Left hindlimb (tissue), 1 donor: ENCODE measurements at regions not wholly inside any gene's neighbourhood (a gene's known extent, or its start where the extent isn't known, plus 50 kb on each side); places are given as distances from the start of the nearest gene placed in this dataset.
"Not testable (repeated sequence)": the region's sequence is repeated elsewhere in the genome, so short reads cannot be mapped to it uniquely, and the experiment has no call there.

Experiments used
- DNase-seq: peaks from one replicate; pipeline ENCODE4 v3.0.0-alpha.2; 2018

DNA sequence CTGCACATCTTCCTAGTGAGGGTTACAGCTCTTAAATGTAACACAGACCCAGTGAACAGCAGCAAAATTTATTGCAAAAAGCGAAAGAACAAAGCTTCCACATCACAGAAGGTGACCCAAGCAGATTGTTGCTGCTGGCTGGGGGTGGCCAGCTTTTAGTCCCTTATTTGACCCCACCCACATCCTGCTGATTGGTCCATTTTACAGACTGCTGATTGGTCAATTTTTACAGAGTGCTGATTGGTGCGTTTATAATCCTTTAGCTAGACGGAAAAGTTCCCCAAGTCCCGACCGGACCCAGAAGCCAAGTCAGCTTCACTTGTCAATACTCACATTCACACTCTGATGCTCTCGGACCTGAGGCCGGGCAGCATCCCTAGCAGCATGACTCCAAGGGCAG lies 154.5 kb upstream of the ATP10A start:
- no peak for DNase-seq

DNA sequence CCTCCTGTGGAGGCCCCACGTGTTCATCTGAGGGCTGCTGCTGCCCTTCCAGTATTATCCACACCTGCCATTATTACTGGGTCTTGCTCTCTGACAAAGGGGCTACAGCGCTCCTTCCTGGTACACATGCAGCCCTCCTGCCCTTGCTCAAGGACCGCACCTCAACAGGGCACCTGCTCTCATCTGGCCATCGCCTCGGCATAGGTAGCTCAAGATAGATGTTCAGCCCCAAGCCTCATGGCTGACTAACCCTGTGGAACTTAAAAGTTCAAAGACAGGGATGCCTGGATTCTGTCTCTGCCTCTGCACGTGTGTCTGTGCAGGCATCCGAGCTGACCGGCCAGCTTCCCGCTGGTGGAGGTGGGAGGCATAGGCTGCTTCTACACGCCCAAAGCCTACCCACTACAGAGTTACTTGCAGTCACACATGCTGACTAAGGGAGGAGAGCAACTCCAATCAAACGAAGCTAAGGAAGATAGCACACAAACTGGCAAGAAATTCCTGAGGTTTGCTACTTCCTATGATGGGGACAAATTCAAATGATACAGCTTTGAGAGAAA lies 152.5 kb upstream of the ATP10A start:
- no peak for DNase-seq

DNA sequence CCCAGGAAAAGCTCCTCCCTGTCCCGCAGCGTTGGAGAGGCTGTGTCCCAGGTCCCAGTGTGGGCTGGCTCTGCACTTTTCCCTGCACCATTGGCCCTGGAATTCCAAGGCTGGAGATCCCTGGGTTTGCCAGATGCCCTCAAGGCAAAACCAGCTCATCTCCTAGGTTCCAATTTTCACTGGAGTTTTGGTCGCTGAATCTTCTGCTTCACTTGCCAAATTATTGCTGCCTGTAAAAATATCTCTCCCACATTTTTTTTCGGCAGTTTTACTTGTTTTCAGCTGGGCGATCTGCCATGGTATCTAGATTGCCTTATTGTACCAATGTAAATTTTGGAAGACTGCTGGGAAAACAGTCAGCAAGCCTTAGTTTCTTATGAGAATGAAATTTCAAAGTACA lies 150.9 kb upstream of the ATP10A start:
- no peak for DNase-seq

DNA sequence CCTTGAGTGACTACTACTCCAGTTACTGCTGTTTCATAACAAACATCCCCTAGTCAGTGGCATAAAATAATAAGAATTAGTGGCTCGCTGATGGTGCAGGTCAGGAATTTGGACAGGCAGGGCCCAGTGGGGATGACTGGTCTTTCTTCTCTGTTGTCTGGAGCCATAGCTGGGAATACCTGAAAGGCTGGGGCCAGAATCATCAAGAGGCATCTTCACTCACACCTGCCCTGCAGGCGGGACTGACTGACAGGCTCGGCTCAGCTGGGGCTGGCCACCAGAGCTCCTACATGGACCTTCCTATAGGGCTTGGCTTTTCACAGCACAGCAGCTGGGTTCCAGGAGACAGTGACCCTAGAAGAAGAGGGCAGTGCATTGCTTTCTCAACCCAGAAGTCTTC lies 148.8 kb upstream of the ATP10A start:
- DNase-seq: no peak

DNA sequence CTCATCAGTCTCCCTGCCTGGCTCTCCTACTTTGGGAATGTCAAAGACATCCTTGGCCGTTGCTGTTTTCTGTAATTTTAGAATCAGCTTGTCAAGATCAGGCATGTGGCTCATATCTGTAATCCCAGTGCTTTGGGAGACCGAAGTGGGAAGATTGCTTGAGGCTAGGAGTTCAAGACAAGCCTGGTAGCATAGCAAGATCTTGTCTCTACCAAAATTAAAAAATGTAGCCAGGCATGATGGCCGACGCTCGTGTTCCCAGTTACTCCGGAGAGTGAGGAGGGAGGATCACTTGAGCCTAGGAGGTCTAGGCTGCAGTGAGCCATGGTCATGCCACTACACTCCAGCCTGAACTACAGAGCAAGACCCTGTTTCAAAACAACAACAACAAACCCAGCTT lies 144.0 kb upstream of the ATP10A start:
- no peak for DNase-seq

DNA sequence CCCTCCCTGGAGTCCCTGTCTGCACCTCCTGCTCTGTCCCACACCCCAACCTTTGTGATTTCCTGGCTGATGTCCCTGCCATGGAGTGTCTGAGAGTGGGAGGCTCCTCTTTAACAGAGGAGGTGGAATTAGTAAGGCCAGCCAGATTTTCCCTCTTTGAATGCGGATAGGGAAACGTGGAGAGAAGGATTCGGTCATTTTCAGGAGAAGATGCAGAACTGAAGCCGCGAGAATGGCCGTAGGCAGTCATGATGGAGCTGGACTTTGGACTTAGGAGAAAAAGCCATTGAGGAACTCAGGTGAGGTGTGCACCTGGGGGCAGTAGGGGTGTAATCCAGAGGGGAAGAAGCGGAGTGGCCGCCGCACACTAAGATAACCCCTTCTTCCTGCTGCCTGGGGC lies 138.1 kb upstream of the ATP10A start:
- DNase-seq: no peak

DNA sequence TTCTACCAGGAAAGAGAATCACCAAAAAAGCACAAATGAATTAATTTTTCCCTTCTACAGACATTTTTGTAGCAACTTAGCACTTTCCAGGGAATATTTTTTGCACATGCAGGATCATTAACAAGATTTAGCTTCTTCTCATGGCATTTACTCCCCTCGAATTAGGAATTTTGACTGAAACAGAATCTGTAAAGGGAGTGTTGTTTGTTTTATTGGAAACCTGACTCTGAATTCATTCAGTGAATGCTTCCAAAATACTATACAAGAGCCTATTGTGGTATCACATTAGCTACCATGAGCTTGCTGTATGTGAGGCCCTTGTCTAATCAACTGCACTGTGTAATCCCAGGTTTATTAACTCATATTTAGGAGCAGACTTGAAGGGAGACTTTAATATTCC lies 130.4 kb upstream of the ATP10A start:
- DNase-seq: no peak

DNA sequence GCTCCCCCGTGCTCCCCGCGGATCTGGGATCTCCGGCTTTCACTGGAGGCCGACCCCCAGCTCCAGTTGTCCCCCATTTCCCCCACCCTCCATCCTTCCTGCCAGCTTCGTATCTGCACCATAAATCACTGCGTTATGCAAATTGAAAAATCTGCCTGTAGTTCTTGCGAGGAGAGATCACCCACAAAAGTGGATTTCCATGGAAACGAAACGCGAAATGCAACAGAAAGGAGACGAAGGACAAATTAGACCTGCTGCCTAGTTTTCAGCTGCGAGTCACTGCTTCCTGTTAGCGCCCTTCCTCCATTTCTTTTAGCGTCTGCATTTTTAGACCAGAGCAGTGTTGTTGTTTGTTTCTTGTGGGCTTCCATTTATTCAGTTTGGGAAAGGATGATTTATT lies 127.1 kb upstream of the ATP10A start:
- no peak for DNase-seq

DNA sequence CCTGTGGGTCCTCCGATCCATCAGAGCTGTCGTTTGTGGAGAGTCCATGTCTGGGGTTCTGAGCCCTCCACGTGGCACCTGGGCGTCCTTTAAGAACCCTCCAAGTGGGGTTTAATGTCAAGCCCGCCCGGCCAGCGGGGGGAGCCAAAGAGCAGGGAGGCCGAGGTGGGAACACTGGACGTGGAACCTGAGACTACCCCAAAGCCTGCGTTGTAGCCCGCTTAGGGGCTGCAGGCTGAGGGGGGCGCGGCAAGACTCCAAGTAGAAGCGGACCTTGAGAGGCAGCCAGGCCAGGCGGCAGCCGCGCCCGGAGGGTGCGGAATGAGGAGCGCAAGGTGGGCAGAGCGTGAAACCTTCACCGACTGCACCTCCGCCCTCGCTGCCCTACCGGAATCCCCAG lies 126.2 kb upstream of the ATP10A start:
- DNase-seq: no peak

DNA sequence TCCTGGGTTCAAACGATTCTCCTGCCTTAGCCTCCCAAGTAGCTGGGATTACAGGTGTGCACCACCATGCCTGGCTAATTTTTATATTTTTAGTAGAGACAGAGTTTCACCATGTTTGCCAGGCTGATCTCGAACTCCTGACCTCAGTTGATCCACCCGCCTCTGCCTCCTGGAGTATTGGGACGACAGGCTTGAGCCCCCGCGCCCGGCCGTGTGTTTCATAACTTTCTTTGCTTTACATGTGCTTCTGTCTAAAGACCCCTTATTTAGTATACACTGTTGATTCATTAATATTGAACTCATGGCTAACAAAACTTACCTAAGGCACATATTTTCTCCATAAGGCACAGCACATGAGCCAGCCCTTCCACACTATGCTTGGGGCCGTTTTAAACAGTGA lies 125.6 kb upstream of the ATP10A start:
- not testable (repeated sequence) for DNase-seq

DNA sequence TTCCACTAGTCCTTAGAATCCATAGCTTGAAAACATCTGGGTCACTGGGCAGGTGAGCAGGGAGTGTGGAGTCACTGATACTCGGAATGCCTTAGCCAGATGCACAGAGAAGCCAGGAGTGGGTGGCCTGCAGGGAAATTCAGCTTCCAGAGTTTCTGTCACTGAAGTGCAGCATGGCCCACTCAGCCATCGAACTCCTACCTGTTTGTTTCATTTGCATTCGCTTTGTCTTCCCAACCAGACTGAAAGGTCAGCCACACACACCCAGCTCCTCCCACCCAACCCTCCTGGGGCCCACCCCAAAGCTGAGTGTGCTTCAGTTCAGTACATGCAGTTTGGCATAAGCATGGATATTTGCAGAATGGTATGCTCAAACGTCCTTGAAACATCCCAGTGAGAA lies 124.5 kb upstream of the ATP10A start:
- DNase-seq: no peak

DNA sequence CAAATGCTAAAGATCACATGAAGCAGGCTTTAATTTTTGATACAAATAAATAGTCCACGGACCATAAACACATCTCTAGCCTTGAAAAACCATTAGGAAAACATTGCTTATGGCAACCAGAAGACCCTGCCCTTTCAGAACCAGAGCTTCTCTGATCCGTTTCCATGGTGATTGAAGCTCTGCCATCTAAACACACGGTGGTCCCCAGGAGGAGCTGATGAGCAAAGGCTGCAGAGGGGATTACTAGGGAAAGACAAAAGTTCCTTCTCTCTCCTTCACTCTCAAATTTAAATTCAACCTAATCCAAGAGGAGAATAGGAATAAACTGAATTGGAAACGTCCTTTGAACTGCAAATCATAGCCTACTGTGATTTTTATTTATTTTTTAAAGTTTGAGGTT lies 122.0 kb upstream of the ATP10A start:
- no peak for DNase-seq

DNA sequence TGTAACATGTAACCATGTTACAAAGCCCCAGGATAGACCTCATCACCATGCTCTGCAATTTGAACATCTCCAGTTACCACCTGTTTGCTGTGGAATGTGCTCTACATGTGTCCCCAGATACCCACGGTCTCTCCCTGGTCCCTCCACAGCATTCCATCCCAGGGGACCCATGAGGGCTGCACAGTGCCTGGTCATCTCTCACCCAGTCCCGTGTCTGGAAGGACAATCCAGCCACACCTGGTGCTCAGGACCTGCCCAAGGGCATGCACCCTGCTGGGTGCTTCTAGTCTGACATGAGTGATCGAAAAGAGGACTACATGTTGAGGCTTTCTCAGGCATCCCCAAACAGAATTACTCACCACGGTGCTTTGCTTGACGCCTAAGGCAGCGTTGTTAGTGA lies 119.6 kb upstream of the ATP10A start:
- DNase-seq: no peak

DNA sequence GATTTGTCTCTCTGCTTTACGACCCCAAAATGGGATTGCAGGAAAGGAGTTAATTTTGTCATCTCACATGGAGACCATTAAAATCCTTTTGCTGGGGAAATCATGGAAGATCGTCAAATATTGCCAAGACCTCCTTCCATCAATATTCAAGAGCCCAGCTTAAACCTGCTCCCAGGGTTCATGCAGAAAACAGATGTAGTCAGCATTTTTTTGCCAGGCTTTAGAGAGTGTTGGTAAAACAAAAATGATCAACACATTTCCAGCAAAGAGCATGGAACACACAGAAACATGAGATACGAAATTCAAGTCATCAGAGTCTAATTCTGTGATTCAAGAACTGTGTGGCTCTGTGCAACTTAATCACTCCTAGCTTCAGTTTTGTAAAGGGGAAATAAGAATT lies 118.0 kb upstream of the ATP10A start:
- DNase-seq: no peak

DNA sequence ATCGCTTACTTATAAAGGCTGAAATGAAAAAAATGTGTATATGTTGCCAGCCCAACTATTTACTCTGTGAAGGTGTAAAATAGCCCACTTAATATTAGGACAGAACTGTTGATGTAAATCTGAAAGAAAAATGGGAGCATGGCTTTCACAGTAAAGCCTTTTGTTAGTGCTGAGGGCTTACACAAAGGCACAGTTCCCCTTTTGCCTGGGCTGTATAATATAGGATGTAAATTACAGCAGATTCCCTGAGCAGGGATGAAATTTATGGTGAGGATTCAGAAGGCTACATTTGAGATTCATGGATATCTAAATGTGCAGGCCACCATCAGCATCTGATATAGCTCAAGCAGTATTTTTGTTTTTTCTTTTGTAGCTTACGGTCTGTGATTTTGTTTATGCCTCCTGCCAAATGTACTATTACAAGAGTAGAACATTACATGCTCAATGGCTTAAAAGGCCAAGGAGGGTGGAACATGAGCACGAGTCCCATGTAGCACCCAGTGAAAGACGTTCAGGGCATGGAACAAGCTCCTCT lies 109.1 kb upstream of the ATP10A start:
- DNase-seq: no peak

DNA sequence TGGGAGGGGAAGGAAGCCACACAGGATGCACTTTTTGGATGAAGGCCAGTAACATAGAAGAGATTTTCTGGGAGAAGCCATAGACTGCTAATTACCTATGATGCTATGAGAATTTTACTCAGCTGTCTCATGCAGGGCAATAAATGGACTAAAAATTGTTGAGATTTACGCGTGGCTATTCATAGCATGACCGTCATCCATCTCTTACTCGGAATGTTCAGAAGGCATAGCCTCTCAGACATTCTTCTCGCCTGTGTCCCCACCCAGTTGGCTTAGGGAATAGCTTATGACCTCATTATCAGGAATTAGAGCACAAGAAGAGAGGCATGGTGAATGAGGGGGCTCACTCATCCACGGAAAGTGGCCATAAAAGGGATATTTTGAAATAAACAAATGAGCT lies 107.9 kb upstream of the ATP10A start:
- no peak for DNase-seq

DNA sequence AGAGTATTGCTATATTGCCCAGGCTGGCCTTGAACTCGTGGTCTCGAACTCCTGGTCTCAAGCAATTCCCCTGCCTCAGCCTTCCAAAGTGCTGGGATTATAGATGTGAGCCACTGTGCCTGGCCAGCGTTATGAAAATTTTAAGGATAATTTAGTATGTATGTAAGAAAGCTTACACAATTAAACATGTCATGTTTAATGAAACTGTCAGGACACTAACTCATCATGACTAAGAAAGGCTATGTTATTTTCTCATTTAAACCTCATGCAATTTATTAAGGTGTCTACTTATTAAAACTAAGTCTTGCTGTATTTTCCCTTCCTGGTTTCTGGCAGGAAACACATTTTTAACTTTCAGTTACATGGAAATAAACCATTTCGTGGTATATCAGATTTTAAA lies 106.8 kb upstream of the ATP10A start:
- no peak for DNase-seq

DNA sequence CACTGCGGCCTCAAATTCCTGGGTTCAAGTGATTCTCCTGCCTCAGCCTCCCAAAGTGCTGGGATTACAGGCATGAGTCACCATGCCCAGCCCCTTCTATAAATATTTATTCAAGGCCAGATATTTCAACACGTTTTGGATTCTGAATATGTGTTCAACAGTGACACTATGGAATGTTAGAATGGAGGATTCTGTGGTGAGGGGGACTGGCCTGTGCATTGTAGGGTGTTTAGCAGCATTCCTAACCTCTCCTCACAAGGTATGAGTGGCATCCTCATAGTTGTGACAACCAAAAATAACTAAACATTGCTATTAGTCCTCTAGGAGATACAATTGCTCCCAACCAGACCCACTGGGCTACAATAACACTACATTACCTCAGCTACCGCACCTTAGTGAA lies 104.0 kb upstream of the ATP10A start:
- DNase-seq: no peak

DNA sequence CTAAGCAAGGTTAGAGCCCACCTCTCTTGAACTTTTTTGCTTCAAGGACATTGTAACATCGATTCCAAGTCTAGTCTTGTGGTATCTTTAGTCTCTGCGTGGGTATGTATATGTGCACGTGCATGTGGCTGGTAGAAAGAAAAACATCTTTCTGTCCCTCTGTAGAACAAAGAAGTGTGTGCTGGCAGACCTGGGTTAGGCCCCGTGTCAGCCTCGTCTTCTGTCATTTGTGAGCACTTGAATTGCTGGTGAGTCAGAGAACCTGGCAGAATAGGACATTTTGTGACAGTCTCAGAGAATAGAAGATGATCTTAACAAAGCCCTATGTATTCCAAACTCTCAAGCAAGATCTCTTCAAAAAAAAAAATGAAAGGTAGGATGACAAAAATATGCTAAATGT lies 102.2 kb upstream of the ATP10A start:
- no peak for DNase-seq

DNA sequence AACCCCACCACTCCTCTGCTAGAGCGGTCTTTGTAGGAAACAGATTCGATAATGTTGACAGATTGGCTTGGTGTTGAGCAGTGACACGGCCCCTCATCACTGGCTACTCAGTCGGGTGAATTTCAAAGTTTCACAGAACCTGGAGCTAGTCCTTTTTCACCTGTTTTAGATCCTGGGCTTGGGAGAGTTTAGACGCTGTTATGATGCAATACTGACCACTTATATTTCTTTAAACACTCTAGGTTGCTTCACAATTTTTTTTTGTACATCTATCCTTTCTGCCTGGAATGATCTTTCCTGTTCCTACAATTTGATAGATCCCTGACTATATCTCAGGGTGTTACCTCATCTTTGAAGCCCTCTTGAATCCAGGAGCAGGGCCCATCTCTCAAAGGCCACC lies 97.1 kb upstream of the ATP10A start:
- no peak for DNase-seq

DNA sequence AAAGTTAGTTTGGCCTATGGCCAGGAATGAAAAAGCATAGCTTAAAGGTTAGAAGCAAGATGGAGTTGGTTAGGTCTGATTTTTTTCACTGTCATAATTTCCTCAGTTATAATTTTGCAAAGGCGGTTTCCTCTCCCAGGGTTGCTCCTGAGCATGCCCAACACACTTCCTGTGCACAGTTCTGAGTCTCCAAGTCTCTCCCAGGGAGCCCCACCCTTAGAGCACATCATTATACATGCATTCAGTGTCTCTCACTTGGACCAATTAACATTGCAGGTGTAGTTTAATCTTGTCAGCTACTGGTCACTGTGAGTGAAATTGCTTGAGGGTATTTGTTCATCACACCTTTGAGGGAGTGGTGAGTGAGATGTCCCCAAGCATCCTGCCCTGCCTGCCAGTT lies 96.0 kb upstream of the ATP10A start:
- DNase-seq: no peak

DNA sequence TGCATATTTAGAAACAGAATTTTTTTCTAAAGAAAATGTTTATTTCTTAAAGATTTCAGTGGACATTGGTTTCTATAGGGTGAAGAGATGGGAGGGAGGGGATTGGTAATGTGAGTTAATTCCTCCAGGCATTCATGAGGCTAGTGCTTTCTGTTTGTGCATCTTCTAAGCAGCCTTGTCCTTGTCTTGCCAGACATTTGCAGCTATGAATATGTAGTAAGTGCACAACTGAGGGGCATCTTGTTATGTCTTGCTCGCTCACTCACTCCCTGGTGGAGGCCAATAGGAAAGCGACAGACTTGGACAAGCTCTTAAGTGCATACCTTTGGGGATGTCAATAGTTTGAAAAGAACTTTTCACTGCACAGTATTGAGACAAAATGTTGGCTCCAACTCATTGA lies 92.5 kb upstream of the ATP10A start:
- no peak for DNase-seq

DNA sequence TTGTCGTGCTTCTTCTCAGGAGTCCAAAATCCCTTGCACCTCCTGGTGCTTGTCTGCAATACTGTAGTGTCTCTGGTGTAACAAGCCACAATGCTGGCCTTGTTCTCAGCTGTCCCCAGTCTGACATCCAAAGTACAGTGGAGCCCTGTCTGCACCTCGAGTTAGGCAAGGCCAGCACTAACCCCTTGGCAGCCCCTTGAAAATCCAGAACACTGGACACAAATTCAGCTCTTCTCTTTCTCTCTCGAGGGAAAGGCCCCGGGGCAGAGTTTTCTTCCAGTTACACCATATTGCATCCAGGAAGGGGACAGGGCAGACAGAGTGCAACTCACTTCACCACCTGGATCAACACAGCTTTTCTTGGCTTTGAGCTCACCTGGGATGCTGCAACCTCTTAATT lies 91.3 kb upstream of the ATP10A start:
- no peak for DNase-seq

DNA sequence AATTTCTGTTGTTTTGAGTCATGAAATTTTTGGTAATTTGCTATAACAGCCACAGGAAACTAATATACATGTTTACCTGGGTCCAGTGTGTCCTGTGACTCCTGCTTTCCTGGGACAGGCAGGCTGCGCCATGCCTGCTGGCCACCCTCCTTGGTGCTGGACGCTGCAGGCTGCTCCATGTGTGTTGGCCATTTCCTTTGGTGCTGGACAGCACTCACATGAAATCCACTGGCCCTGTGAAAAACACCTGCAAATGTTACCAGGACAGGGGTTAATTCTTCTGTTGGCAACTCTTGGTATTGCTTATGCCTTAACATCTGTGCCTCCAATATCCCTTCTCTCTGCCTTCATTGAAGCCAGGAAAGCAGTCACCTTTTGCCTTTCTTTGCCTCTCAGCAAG lies 86.9 kb upstream of the ATP10A start:
- no peak for DNase-seq
